ENCODE measurements at regions not wholly inside any gene's neighbourhood (a gene's known extent, or its start where the extent isn't known, plus 50 kb on each side); places are given as distances from the start of the nearest gene placed in this dataset.

DNA sequence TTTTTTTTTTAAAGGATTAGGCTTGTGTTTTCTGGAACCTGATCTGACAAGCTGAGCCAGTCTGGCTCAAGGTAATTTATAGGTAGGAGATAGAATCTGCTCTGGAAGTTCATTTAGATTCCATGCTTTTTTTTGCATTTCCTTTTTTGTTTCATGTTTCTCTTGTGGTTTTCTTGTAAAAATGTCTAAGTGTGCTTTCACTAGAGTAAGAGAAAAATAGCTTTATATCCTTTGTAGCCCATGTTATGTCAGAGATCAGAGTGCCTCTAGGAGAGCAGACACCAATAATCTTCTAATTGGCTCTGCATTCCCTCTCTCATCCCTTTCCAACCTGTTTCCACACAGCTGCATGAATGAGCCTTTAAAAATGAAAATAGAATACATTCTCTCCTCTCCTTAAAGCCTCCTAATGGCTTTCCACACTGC lies 389.8 kb upstream of the KCNMB2 start:
- DNase-seq (ENCODE audit: low read depth in 3 of 3), result no peak

DNA sequence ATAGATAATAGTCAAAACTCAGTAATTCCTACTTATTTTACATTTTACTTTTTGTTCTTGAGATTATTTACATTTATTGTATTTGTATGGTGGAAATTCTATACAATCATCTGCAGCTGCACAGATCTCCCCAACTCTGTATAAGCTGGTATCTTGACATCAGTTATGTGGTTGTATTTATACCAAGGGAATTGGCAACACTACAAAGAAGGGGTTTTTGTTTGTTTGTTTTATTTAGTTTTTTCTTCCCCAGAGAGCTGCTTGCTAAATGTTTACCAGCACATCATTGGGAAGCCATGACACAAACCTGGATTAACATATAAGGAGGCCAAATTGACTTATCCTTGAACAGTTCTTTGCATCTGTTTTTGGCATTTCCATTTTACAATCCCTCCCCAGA lies 389.2 kb upstream of the KCNMB2 start:
- no peak for DNase-seq (ENCODE audit: low read depth in 3 of 3)

DNA sequence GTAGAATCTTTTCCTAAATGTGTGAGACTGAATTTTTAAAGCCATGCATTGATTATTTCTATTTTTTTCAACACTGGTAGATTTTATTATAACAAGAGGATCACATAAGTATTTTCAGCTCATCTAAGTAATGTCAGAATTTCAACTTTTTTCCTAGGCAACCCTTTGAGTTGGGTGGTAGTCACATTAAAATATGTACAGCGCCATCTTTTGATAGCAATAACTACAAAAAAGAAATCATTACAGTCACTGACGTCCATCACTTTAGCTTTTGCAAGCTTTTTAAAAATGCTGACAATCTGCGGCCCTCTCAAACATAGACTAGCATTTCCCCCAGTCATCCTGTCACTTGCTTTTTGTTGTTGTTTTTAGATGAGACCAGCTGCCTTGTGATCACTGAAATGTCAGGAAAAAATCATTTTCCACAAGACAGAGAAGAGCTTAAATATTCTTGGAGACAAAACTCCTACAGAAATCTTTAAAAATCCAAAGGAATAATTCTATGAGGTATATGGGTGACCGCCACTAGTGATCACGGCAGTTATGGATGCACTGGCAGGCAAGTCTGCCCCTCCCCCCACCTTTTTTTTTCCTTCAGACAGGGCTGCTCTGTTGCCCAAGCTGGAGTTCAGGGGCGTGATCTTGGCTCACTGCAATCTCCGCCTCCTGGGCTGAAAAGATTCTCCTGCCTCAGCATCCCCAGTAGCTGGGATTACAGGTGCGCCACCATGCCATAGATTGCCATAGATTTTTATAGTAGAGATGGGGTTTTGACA lies 384.0 kb upstream of the KCNMB2 start:
- DNase-seq (ENCODE audit: low read depth in 3 of 3), result no peak

DNA sequence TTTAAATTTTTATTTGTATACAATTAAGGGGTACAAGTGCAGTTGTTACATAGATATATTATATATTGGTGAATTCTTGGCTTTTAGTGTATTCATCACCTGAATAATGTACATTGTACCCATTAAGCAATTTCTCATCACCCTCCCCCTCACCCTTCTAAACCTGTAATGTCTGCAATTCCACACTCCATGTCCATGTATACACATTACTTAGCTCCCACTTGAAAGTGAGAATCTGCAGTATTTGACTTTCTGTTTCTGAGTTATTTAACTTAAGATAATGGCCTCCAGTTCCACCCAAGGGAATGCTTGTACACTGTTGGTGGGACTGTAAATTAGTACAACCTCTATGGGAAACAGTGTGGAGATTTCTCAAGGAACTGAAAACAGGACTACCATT lies 383.2 kb upstream of the KCNMB2 start:
- no peak for DNase-seq (ENCODE audit: low read depth in 3 of 3)

DNA sequence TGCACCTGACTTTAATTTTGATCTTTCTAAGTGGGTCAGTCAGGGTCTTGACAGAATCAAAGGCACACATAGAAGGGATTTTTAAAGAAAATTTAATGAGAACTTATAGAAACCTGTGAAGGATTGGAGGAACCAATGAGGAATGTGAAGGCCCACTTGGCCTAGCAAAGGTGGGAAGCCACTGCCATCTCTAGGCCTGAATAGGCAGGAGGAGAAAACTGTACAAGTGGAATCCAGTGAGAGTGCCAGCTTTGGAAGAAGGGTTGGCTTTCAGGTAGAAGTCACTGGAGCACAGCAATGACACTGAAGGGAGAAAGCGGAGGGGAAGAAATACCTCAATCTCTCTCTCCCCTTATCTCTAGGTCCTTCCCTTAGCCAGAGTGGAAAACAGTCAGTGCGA lies 380.7 kb upstream of the KCNMB2 start:
- no peak for DNase-seq (ENCODE audit: low read depth in 3 of 3)

DNA sequence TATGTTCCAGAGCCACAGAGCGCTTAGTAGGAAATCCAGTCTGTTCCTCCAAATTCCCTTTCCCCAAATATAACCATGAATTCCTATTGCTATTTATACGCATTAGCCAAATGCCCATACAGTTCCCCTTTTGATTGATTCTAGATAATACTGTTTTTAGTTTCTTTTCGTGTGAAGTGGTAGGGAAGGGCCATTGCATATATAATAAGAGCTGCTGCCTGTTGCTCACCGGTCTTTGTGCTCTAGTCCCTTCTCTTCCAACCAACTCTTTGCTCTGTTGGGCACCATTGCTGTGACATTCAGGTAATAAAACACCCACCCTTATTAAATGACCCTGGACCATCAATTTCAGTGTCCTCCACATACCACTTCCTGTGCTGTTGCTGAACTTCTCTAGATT lies 379.9 kb upstream of the KCNMB2 start:
- DNase-seq (ENCODE audit: low read depth in 3 of 3), result no peak

DNA sequence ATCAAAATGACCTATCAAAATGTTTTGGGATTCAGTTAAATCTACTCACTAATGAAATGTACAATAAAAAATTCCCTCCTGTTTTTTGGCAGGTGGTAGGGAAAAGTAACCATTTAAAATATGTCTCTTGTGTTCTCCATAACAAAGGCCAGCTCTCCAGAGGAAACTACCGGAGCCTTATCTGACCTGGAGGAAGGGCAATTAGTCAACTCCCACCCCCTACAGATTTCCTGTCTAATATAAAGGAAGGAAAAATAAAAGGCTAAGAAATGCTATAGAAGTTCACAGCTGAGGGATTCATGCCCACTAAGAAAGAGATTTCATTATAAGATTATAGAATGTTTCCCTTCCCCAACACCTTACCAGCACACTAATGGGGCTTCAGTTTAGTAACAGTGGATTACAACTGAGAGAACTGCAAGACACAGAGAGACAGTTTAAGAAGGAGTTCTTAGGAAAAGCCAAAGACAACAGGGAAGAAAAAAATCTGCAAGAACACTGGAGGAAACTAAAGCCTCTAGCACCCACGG lies 376.5 kb upstream of the KCNMB2 start:
- DNase-seq (ENCODE audit: low read depth in 3 of 3), result no peak

DNA sequence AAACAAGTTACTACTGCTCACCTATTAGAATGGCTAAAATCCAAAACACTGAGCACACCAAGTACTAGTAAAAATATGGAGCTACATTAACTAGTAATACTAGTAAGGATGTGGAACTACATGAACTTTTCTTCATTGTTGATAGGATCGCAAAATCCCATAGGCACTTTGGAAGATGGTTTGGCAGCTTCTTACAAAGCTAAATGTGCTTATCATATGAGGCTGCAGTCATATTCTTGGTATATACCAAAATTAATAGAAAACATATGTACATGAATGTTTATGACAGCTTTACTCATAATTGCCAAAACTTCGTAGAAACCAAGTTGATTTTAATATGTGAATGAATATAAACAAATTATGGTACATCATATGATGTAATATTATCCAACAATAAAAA lies 366.8 kb upstream of the KCNMB2 start:
- no peak for DNase-seq (ENCODE audit: low read depth in 3 of 3)

DNA sequence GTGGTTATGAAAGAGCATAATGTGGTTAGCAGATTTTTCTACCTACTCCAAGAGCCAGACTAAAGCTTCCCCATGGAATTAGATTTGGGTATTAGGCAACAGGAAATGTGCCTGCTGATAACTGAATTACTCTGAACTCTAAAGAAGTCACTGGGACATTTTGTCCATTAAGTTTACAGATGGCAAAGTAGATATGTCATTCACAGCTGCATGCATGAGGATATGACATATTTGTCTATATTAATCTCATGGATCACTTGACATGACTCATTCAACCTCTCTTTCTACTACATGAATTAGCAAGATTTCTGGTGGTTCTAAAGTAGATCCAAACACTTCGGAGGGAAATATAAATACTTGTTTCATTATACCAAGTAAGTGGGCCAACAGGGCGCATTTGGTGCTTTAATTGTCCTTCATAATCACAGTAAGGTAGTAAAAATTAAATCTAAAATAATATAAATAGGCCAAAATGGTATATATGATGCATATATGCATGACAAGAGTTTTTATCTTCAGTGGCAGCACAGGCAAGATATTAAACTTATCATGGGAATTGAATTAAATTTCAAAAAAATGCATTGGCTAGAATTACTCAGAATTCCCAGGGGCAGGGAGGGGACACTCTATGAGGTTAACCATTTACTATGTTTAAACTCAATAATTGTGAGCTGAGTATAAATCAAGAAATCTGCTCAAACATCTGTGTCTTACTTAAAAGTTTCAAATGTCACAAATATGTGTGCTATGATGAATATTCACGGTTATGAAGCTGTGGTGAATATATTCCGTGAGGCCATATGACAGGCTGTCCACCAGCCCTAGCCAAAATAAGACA lies 365.3 kb upstream of the KCNMB2 start:
- no peak for DNase-seq (ENCODE audit: low read depth in 3 of 3)

DNA sequence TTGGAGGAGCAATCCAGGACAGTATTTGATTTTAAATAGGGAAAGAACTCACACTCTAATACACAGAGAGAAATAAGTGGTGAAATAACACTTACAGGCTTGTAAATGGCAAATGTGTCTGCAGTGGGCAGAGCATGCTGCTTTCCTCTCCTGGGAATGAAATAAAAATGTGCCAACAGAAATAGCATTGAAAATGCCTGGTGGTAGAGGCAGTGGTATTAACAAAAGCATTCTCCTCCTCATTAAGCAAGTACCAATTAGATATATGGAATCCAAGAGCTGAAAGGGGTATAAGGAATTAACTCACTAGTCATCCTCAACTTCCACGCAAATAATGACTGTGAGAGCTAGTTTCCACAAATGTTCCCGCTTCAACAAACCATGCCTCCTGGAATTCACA lies 364.1 kb upstream of the KCNMB2 start:
- no peak for DNase-seq (ENCODE audit: low read depth in 3 of 3)

DNA sequence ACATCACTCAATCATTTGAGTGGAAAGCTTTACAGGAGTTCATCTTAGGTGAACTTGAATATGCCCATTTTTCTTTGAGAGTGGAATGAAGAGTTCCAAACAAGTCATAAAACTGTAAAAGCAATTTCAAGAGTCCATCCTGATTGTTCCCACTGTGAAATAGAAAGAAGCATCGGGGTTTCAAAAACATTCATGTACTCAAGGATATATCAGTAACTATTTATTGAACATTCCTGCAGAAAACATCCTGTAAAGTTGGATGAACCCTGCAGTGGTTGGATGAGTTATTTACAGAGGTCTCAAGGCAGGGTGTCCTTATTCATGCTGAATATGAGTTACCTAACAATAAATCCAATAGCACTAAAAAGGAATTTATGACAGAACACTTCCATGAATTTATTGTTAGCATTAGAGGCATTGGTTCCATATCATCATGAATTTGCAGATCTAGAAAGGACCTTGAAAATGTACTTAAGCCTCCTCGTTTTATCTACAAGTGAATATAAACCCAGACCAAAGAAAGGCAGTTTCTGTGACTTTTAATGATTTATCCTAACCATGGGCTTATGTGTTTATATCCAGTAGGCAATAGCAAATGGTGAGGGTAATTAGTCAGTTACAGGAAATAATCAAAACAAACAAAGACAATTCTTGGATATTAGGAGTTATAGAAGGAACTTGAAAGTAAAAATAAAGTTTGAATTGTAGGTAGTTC lies 361.9 kb upstream of the KCNMB2 start:
- DNase-seq (ENCODE audit: low read depth in 3 of 3), result no peak

DNA sequence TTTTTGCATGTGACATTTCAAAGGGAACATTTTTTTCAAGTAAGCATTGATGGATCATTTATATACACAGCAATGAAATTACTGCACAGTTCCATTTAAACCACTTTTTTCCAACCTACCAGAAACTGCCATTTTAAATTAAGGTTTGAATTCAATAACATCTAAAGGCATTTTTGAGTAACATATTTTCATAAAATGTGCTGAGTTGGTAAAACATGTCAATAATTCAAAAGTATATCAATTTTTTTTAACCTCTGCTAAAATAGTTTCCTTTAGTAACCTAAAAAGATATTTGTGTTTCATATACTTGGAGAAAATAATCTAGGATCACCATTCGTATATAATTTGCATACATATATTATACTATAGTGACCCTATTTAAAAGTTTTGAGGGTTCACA lies 355.1 kb upstream of the KCNMB2 start:
- no peak for DNase-seq (ENCODE audit: low read depth in 3 of 3)

DNA sequence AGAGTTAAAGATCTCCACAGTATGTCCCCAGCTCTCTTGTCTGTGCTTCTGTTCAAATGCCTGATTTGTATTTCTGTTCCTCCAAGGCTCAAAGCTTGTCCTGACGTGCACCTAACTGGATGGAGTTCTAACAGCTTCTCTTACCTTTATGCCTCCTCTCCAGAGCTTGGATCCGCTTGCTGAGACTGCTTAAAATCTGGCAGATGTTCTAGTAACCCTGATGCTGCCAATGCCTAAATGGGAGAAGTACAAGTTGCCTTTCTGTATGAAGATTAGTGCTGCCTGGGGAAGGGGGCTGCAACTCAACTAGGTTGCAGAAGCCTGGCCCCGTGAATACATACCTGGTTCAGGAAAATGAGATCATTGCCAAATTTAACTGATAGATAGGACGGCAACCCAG lies 354.5 kb upstream of the KCNMB2 start:
- no peak for DNase-seq (ENCODE audit: low read depth in 3 of 3)

DNA sequence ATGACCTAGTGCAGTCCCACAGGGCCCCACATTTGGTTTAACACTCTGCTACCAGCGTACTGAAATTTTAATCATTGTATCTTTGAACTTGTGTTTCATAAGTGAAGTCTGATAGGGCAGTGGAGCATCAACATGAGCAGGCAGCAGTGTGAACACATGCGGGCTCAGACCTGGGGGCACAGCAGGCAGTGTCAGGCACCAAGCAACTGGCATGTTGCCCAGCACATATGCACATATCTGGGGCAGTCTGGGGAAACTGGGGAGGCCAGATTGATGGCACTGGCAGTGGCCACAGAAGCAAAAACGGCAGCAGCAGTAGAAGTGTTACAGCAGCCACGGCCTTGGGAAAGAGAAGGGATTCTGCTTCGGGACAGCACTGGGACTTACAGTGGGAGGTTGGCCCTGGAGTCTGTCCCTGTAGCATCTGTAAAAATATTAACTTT lies 353.9 kb upstream of the KCNMB2 start:
- no peak for DNase-seq (ENCODE audit: low read depth in 3 of 3)

DNA sequence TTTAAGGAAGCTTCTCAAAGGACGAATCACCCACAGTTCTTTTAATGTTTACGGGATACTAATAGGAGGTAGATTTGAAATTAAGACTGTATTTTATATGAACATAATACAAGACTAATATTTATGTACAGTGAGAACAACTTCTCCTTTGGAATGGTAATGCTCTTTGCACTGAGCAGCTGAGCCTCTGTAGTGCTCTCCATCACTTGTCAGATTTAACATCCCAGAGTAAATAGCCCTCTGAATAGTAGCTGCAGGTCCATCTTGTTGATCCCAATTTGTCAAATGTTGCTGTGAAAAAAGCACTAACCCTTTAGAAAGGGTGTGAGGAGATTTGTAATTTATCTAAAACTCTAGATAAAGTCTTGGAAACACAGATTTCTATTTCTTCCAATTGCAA lies 351.4 kb upstream of the KCNMB2 start:
- DNase-seq (ENCODE audit: low read depth in 3 of 3), result no peak

DNA sequence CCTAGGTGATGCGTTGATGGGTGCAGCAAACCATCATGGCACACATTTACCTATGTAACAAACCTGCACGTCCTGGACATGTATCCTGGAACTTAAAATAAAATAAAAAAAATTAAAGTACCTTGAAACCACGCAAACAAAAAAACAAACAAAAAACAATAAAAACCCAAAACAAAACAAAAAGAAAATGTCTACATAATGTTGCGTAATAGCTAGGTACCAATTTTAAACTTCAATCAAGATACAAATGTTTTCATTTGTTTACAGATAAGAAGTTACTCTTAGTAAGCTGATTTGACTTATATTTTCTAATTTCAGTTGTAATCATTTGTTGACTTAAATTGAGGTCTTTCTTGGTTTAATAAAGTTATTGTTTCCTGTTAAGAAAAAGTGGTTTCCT lies 349.6 kb upstream of the KCNMB2 start:
- DNase-seq (ENCODE audit: low read depth in 3 of 3), result no peak

DNA sequence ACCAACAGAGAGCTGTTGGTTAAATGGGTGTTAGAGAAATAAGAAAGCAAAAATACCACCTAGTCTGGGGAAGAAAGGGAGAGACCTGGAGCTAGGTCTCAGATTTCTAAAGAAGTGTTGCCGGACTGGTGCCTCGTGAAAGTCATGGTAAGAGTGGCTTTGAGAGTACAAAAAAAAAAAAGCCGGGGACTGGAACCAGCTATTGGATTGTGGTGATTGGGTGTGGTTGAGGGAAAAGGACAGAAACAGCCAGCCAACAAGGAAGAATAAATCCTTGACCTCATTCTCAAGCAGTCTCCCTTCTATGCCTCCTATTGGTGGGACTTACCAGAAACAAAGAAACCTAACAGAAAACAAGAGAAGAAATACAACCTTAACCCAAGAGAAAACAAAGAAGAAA lies 346.4 kb upstream of the KCNMB2 start:
- no peak for DNase-seq (ENCODE audit: low read depth in 3 of 3)

DNA sequence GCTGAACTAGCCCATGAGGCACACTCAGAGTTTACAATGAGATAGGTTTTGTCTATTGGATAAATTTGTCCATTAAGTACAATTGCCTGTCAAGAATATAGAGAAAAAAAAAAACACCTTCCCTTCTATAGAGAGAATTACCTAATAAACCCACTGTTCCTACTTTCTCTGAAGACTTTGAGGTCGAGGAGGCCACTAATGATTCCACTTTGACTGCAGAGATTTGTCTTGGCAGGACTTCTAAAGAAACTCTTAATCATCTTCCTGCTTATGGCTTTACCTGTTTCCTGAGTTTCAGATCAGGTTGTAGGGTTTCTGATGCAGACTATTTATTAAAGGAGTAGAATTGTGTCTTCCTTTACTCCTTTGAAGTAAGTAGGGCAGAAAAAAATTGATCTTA lies 342.4 kb upstream of the KCNMB2 start:
- no peak for DNase-seq (ENCODE audit: low read depth in 3 of 3)

DNA sequence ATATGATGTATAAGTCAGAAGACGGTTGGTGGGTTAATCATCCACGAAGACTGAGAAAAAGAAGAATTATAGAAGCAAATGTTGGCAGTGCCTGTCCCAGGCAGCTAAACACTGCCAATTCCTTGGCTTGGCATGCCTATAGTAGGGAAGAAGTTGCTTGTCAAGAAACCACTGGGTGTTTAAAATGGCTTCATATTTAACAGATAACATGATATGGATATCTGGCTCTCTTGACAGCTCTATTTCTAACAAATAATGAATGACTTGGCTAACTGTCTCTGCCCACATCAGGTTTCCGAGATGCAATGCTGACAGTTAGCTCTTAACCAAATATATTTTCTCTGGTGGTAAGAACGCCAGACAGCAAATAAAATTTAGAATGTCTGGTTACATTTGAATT lies 341.7 kb upstream of the KCNMB2 start:
- no peak for DNase-seq (ENCODE audit: low read depth in 3 of 3)

DNA sequence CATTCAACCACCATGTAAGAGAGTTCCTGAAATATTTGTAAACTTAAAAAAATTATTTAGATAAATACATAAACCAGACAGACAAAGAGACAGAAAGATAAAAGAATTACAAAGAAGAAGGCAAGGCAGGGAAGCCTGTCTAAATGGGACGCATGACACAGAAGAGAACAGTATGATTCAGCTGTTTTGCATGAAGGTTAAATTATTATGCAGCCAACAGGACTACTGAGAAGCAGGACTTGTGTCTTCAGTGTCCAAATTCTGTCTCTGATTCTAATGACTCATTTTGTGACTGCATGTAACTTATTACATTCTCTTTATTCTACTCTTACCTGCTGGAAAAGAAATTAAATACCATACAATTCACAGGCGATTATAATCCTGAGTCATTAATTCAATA lies 340.4 kb upstream of the KCNMB2 start:
- no peak for DNase-seq (ENCODE audit: low read depth in 3 of 3)

DNA sequence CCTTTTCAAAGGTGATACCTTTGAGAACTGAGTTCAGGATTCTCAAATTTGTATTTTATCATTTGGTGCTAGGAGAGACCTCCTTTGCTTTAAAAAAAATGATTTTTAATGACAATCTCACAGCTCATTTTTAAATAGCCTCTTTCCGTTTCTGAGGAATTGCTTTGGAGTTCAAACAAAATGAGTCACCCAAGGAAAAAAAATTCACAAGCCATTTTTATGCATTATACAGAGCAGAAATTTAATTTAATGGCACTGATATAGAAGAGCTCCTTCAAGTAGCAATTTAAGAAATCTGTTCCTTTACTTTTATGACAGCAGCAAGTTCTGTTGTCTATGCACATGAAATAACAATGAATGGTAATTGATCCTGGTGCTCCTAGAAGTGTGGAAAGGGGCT lies 337.9 kb upstream of the KCNMB2 start:
- DNase-seq (ENCODE audit: low read depth in 3 of 3), result no peak

DNA sequence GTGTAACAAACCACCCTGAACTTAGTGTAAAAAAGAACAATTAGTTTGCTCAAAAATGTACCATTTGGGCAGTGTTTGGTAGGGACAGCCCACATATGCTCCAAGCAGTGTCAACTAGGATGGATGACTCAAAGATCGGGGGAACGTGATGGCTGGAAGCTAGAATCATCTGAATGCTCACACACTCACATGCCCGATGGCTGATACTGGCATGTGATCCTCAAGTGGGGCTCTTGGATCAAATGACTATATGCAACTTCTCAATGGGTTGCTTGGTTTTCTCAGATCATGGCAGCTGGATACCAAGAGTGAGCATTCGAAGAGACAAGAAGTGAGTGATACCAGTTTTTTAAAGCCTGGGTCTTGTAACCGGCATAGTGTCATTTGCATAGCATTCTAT lies 335.9 kb upstream of the KCNMB2 start:
- DNase-seq (ENCODE audit: low read depth in 3 of 3), result no peak
